CD4-positive, alpha-beta T cell (primary cell): ENCODE measurements at regions not wholly inside any gene's neighbourhood (a gene's known extent, or its start where the extent isn't known, plus 50 kb on each side); places are given as distances from the start of the nearest gene placed in this dataset.

Experiments used
- ATAC-seq: fragments of 200-7000 bp; cut with Tn5 transposase; one replicate; pipeline ENCODE4 v1.10.0; 2022; ENCODE audit warnings: mild to moderate bottlenecking; ENCODE audit not compliant: poor library complexity
- CTCF ChIA-PET: fragments of 350-600 bp; sonication (Branson Sonifier 250); formaldehyde crosslinking; loops from one replicate; lab custom pipeline; 2021; ENCODE audit warnings: antibody characterized with exemption, inconsistent platforms; lab: Charles Lee
- POLR2A ChIA-PET: fragments of 350-600 bp; sonication (Branson Sonifier 250); formaldehyde crosslinking; loops from one replicate; lab custom pipeline; 2021; ENCODE audit warnings: antibody characterized with exemption, inconsistent platforms; lab: Charles Lee
- DNase-seq, 14 experiments: peaks; one replicate each; pipeline ENCODE4 v3.0.0-alpha.2; 2013 to 2020; ENCODE audit warnings: mixed read lengths in 2 of 14
- H3K27ac ChIP-seq, 2 donors: one replicate each; pipeline versions ENCODE4 v1.5.1 to v1.7.0; 2013; ENCODE audit warnings: low read length in 2 of 2, low read depth in 1 of 2, mild to moderate bottlenecking in 1 of 2
- H3K27me3 ChIP-seq, 2 experiments: 1 replicate in 1 of 2; 2 replicates in 1 of 2; pipeline versions ENCODE4 v1.6.1 to v1.7.0; 2013; ENCODE audit warnings: low read length in 2 of 2, control low read depth in 1 of 2, mild to moderate bottlenecking in 1 of 2, moderate library complexity in 1 of 2; ENCODE audit not compliant: insufficient read depth in 2 of 2, control insufficient read depth in 1 of 2
- H3K36me3 ChIP-seq: one replicate; pipeline ENCODE4 v1.6.1; 2013; ENCODE audit warnings: low read length, control low read depth; ENCODE audit not compliant: insufficient read depth
- H3K4me1 ChIP-seq: one replicate; pipeline ENCODE4 v1.6.1; 2013; ENCODE audit warnings: low read length, control low read depth; ENCODE audit not compliant: insufficient read depth
- H3K4me3 ChIP-seq: one replicate; pipeline ENCODE4 v1.5.1; 2013; ENCODE audit warnings: mild to moderate bottlenecking, low read length, moderate library complexity
- H3K9me3 ChIP-seq, 2 experiments: 1 replicate in 1 of 2; 2 replicates in 1 of 2; pipeline versions ENCODE4 v1.6.1 to v1.7.0; 2013; ENCODE audit warnings: low read length in 2 of 2, mild to moderate bottlenecking in 2 of 2, control low read depth in 1 of 2, moderate library complexity in 1 of 2; ENCODE audit not compliant: control insufficient read depth in 1 of 2, insufficient read depth in 1 of 2
- H3K27ac Mint-ChIP-seq: one replicate; pipeline ENCODE4 v1.8.0; 2020; ENCODE audit warnings: mixed read lengths
- H3K27me3 Mint-ChIP-seq: one replicate; pipeline ENCODE4 v1.8.0; 2021; ENCODE audit warnings: mixed read lengths
- H3K36me3 Mint-ChIP-seq: one replicate; pipeline ENCODE4 v1.8.0; 2021; ENCODE audit warnings: low read depth, mixed read lengths
- H3K4me1 Mint-ChIP-seq: one replicate; pipeline ENCODE4 v1.8.0; 2021; ENCODE audit warnings: low read depth, mixed read lengths
- H3K4me3 Mint-ChIP-seq: one replicate; pipeline ENCODE4 v1.8.0; 2020; ENCODE audit warnings: mild to moderate bottlenecking, mixed read lengths
- H3K9me3 Mint-ChIP-seq: one replicate; pipeline ENCODE4 v1.8.0; 2020; ENCODE audit warnings: mixed read lengths
- intact Hi-C, 2 experiments: fragments of 100-400 bp; cut with DNase I in 1 of 2; cut with micrococcal nuclease in 1 of 2; formaldehyde crosslinking; loops; one replicate each; pipeline versions ENCODE4 v1.15.1 to v1.9.0; 2023 to 2025; cut with DNase I, micrococcal nuclease
- TF ChIP-seq, protein P1 (sequence below): fragments of 200-600 bp; IDR thresholded peaks from one replicate; pipeline ENCODE4 v1.8.0; 2022; ENCODE audit warnings: antibody characterized with exemption, mild to moderate bottlenecking

DNA sequence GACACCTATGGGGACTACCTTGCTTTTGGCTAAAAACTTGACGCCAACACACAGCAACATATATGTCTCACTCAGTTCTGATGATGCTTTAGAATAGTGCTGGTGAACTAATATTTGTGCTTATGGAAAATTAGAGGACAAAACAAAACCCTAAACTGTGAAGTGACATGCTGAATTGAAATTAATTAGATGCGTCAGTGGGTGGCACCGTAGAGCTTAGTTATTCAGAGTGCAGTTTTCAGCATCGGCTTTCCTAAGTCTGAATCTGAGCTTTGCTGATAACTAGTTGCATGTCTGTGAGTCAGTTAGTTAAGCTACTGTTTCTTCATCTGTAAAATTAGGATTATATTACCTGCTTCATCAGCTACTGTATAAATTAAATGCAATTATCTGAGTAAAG lies 245.0 kb upstream of the SORCS1 start:
- Histone ChIP-seq H3K9me3 (no peaks in the 10 kb centered on the region), H3K4me3 (no peak overlapping the region), H3K4me1 (no peaks in the 10 kb centered on the region), H3K27ac (no peak overlapping the region), H3K27me3 (no peaks in the 10 kb centered on the region), H3K36me3 (no peaks in the 10 kb centered on the region)
- Mint-ChIP-seq H3K9me3 (peaks cover 5% of the 10 kb centered on the region), H3K27ac (no peak overlapping the region), H3K4me3 (no peak overlapping the region), H3K4me1 (no peaks in the 10 kb centered on the region), H3K27me3 (no peaks in the 10 kb centered on the region), H3K36me3 (no peaks in the 10 kb centered on the region)
- DNase-seq (no peak), ATAC-seq (no peak)
- CTCF ChIA-PET, result no interaction called here
- TF ChIP-seq, protein P1, sequence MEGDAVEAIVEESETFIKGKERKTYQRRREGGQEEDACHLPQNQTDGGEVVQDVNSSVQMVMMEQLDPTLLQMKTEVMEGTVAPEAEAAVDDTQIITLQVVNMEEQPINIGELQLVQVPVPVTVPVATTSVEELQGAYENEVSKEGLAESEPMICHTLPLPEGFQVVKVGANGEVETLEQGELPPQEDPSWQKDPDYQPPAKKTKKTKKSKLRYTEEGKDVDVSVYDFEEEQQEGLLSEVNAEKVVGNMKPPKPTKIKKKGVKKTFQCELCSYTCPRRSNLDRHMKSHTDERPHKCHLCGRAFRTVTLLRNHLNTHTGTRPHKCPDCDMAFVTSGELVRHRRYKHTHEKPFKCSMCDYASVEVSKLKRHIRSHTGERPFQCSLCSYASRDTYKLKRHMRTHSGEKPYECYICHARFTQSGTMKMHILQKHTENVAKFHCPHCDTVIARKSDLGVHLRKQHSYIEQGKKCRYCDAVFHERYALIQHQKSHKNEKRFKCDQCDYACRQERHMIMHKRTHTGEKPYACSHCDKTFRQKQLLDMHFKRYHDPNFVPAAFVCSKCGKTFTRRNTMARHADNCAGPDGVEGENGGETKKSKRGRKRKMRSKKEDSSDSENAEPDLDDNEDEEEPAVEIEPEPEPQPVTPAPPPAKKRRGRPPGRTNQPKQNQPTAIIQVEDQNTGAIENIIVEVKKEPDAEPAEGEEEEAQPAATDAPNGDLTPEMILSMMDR, result no peak
- intact Hi-C loops, result no loop called here
- POLR2A ChIA-PET, result no interaction called here

GRCh38 chr10:107398115-107398514 lies 233.6 kb upstream of the SORCS1 start:
- TF ChIP-seq, protein P1, result no peak
- Mint-ChIP-seq H3K36me3 (no peaks in the 10 kb centered on the region), H3K9me3 (peaks cover 17% of the 10 kb centered on the region), H3K27me3 (no peaks in the 10 kb centered on the region), H3K27ac (no peak overlapping the region), H3K4me3 (no peak overlapping the region), H3K4me1 (no peaks in the 10 kb centered on the region)
- Histone ChIP-seq H3K27ac (no peak overlapping the region), H3K9me3 (peaks cover 0 to 4% of the 10 kb centered on the region in 2 experiments), H3K4me3 (no peak overlapping the region), H3K4me1 (no peaks in the 10 kb centered on the region), H3K36me3 (no peaks in the 10 kb centered on the region), H3K27me3 (no peaks in the 10 kb centered on the region)
- POLR2A ChIA-PET, result no interaction called here
- CTCF ChIA-PET, result no interaction called here
- no peak for ATAC-seq
- no peak for DNase-seq
- intact Hi-C loops, result no loop called here

DNA sequence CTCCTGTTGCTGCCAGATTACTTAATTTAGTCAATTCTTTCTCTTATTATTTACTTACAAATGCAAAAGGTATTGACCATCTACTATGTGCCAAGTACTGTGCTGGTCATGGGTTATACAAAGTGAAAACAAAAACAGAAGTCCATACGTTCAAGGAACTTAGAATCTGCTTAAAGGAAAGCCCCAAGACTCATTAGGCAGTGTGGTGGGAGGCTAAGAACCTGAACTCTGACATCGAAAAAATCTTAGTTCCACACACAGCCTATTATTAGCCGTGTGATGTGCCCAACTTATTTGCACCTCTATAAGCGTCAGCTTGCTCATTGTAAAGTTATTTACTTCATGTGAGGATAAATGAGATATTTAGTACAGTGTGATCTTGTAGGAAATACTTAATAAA lies 227.4 kb upstream of the SORCS1 start:
- Histone ChIP-seq H3K27me3 (no peaks in the 10 kb centered on the region), H3K9me3 (peaks cover 0 to under 1% of the 10 kb centered on the region in 2 experiments), H3K4me3 (no peak overlapping the region), H3K4me1 (no peaks in the 10 kb centered on the region), H3K36me3 (no peaks in the 10 kb centered on the region), H3K27ac (no peak overlapping the region)
- CTCF ChIA-PET, result no interaction called here
- no peaks in the 10 kb centered on the region for H3K36me3 Mint-ChIP-seq
- H3K27ac Mint-ChIP-seq, result no peak overlapping the region
- intact Hi-C loops, result no loop called here
- TF ChIP-seq, protein P1, result no peak
- no peaks in the 10 kb centered on the region for H3K27me3 Mint-ChIP-seq
- POLR2A ChIA-PET, result no interaction called here
- H3K4me1 Mint-ChIP-seq, result no peaks in the 10 kb centered on the region
- DNase-seq (no peak), ATAC-seq (no peak)
- peaks cover 4% of the 10 kb centered on the region for H3K9me3 Mint-ChIP-seq
- H3K4me3 Mint-ChIP-seq, result no peak overlapping the region
